ENCODE measurements at regions not wholly inside any gene's neighbourhood (a gene's known extent, or its start where the extent isn't known, plus 50 kb on each side); places are given as distances from the start of the nearest gene placed in this dataset.

DNA sequence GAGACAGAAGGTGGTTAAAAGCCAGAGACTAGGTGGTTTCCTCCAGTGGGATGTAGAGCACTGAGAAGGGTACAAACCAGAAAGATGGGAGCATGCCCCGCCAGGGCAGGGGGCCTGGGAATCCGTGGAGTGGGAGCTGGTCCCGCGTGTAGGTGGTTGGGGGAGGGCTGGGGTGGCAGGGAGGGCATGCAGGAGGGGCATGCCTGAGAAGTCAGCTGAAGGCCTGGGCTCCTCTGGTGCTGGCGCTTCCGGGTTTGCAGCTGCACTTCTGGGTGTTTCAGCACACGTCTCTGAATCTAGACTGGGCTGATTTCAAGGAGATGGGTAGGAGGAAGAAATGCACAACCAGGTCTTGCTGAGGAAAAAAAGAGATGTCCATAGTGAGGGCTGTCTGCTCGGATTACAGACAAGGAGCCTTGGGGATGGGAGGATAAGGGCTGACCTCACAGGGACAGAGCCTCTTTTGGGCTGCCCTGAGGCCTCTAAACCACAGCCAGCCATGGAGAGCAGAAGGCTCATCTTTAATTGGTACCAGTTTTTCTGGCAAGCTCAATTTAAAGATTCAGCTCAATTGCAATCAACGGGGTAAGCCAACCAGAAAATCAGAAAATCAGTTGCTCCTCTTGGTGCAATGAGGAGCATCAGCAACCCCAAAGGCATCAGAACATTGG lies 151.9 kb downstream of the FAM43A start:
- TF ChIP-seq, protein P1, sequence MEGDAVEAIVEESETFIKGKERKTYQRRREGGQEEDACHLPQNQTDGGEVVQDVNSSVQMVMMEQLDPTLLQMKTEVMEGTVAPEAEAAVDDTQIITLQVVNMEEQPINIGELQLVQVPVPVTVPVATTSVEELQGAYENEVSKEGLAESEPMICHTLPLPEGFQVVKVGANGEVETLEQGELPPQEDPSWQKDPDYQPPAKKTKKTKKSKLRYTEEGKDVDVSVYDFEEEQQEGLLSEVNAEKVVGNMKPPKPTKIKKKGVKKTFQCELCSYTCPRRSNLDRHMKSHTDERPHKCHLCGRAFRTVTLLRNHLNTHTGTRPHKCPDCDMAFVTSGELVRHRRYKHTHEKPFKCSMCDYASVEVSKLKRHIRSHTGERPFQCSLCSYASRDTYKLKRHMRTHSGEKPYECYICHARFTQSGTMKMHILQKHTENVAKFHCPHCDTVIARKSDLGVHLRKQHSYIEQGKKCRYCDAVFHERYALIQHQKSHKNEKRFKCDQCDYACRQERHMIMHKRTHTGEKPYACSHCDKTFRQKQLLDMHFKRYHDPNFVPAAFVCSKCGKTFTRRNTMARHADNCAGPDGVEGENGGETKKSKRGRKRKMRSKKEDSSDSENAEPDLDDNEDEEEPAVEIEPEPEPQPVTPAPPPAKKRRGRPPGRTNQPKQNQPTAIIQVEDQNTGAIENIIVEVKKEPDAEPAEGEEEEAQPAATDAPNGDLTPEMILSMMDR (IDR thresholded peaks at IDR 0.05): no peak
- no peak for TF ChIP-seq EZH2 (IDR thresholded peaks at IDR 0.05; ENCODE audit: borderline replicate concordance, insufficient read depth, low read depth, low read length, poor library complexity, severe bottlenecking)

All from B cell (primary cell).